Ishikawa (cell line): ENCODE measurements at regions not wholly inside any gene's neighbourhood (a gene's known extent, or its start where the extent isn't known, plus 50 kb on each side); places are given as distances from the start of the nearest gene placed in this dataset.
A peak's percentile ranks its signal among the peaks of the same experiment; 100 is the strongest.

ENCODE experiments used
- CEBPB ChIP-seq: IDR thresholded peaks from 2 replicates; pipeline ENCODE4 v1.6.1; 2012
- CREB1 ChIP-seq: IDR thresholded peaks from 2 replicates; pipeline ENCODE4 v1.6.1; 2012; ENCODE audit warnings: low read depth
- EGR1 ChIP-seq: IDR thresholded peaks from 2 replicates; pipeline ENCODE4 v1.6.1; 2012
- EP300 ChIP-seq: IDR thresholded peaks from 2 replicates; pipeline ENCODE4 v1.6.1; 2012; ENCODE audit warnings: borderline replicate concordance
- FOXM1 ChIP-seq: IDR thresholded peaks from 2 replicates; pipeline ENCODE4 v1.6.1; 2012; ENCODE audit warnings: low read depth, borderline replicate concordance
- MAX ChIP-seq: IDR thresholded peaks from 2 replicates; pipeline ENCODE4 v1.6.1; 2012
- NFIC ChIP-seq: IDR thresholded peaks from 2 replicates; pipeline ENCODE4 v1.6.1; 2012
- RAD21 ChIP-seq: IDR thresholded peaks from 2 replicates; pipeline ENCODE4 v1.6.1; 2012; ENCODE audit warnings: low read depth
- REST ChIP-seq: IDR thresholded peaks from 2 replicates; pipeline ENCODE4 v1.6.1; 2012; ENCODE audit warnings: low read depth, mild to moderate bottlenecking
- TAF1 ChIP-seq: IDR thresholded peaks from 2 replicates; pipeline ENCODE4 v1.6.1; 2012; ENCODE audit warnings: low read depth, mild to moderate bottlenecking
- TCF12 ChIP-seq: IDR thresholded peaks from 2 replicates; pipeline ENCODE4 v1.6.1; 2012; ENCODE audit warnings: low read depth
- TEAD4 ChIP-seq: IDR thresholded peaks from 2 replicates; pipeline ENCODE4 v1.6.1; 2012
- USF1 ChIP-seq: IDR thresholded peaks from 2 replicates; pipeline ENCODE4 v1.6.1; 2012
- YY1 ChIP-seq: IDR thresholded peaks from 2 replicates; pipeline ENCODE4 v1.6.1; 2012; ENCODE audit warnings: low read depth
- ZBTB7A ChIP-seq: IDR thresholded peaks from 2 replicates; pipeline ENCODE4 v1.6.1; 2012; ENCODE audit warnings: low read depth

- TF ChIP-seq CEBPB (no peak), TAF1 (no peak), FOXM1 (no peak), ZBTB7A (no peak), TCF12 (no peak), TEAD4 (no peak), CREB1 (no peak)
Observed at GRCh38 chr9:104980039-104980654, 52.2 kb upstream of the ABCA1 start.

GRCh38 chr9:104981543-104982129, 53.7 kb upstream of the ABCA1 start:
- TF ChIP-seq RAD21 (no peak), EP300 (no peak), REST (peak; percentile 59), EGR1 (no peak), FOXM1 (no peak), YY1 (no peak), ZBTB7A (no peak)

- no peak for TF ChIP-seq TAF1
- TF ChIP-seq NFIC, result peak; percentile 52; the same call in 1 of the 2 replicates
Observed at GRCh38 chr9:104982543-104982942, 54.6 kb upstream of the ABCA1 start.

GRCh38 chr9:104983491-104983890, 55.5 kb upstream of the ABCA1 start:
- TF ChIP-seq TEAD4 (no peak), EP300 (no peak), YY1 (no peak), TAF1 (no peak), ZBTB7A (no peak), CREB1 (no peak), EGR1 (no peak), USF1 (no peak), TCF12 (no peak), RAD21 (no peak)

GRCh38 chr9:104984121-104984520, 56.2 kb upstream of the ABCA1 start:
- TF ChIP-seq YY1 (no peak), TCF12 (no peak)

GRCh38 chr9:104984542-104984941, 56.6 kb upstream of the ABCA1 start:
- TF ChIP-seq USF1, result no peak
- TF ChIP-seq EP300, result no peak
- no peak for TF ChIP-seq TAF1
- TF ChIP-seq REST, result no peak
- no peak for TF ChIP-seq MAX
- no peak for TF ChIP-seq EGR1
- no peak for TF ChIP-seq FOXM1
- TF ChIP-seq YY1, result no peak
- no peak for TF ChIP-seq RAD21
- TF ChIP-seq TEAD4, result no peak
- no peak for TF ChIP-seq TCF12
- no peak for TF ChIP-seq CEBPB
- no peak for TF ChIP-seq CREB1
- no peak for TF ChIP-seq NFIC
- TF ChIP-seq ZBTB7A, result no peak

- TF ChIP-seq FOXM1 (no peak), REST (no peak), CREB1 (no peak), TEAD4 (no peak), NFIC (no peak)
Observed at GRCh38 chr9:104984948-104985347, 57.0 kb upstream of the ABCA1 start.
